NCI-H82 treated with DMSO at 0.1 percent for 48 hours (cell line): ENCODE measurements at regions not wholly inside any gene's neighbourhood (a gene's known extent, or its start where the extent isn't known, plus 50 kb on each side); places are given as distances from the start of the nearest gene placed in this dataset.
A peak's percentile ranks its signal among the peaks of the same experiment; 100 is the strongest.

Source experiments
- DNase-seq: peaks from one replicate; lab custom pipeline; 2025; ENCODE audit not compliant: unreplicated experiment; lab: John Stamatoyannopoulos, UW

DNA sequence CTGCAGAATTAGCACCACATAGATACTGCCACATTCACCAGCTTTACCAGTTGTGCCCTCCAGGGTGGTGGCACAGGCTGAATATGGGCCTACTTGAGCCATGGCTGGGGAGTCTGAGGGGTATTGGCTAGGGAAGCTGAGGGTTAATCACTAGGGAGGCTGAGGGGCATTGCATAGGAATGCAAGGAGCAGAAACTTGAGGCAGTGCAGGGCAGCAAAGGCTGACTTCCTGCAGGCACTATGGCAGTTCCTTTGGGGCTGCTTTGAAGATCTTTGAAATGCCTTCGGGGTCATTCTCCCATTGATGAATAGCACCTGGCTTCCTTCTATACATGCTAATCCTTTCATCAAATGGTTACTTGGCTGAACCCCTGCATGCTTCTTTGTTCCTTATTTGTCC, 171.5 kb downstream of the RCN1 start:
- DNase-seq = no peak

DNA sequence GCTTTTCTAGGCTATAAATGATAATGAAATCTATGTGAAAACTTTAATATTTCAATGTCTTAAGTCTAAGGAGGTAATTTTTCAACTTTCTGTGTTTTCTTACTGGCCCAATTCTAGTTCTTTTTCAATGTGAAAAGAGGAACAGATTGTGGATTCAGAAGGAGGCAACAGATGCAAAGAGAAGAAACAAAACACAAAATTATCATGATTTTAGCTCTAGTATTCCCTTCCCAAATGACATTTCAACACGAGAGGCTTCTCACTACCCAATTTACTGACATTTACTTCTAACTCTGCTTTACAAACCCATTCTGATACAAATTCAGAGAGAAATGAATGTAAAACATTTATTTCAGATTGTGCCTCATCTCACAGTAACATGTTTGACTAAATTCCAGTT, 169.4 kb downstream of the WT1 start:
- no peak for DNase-seq

- DNase-seq = no peak
Observed at GRCh38 chr11:32266601-32267000, 168.7 kb downstream of the WT1 start.

DNA sequence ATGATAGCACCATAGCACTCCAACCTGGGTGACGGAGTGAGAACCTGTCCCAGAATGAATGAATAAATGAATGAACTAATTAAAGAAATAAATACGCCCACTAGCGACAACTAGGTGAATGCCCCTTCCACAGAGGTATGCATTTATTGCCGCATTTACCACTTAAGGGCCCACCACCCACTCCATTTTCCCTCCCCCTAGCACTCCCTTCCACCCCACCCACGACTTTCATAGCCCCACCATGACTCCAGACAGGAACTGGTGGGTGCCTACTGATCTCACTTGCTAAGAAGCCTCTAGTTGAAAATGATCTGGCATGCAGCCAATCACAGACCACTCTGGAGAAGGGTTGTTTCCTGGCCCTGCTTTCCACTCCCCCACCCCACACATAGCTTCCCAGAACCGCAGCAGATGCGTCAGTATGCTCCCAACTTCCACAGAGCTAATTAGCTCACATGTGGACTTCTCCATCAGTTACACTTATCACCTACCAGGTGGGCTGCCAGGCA, 167.6 kb downstream of the WT1 start:
- DNase-seq = no peak

DNA sequence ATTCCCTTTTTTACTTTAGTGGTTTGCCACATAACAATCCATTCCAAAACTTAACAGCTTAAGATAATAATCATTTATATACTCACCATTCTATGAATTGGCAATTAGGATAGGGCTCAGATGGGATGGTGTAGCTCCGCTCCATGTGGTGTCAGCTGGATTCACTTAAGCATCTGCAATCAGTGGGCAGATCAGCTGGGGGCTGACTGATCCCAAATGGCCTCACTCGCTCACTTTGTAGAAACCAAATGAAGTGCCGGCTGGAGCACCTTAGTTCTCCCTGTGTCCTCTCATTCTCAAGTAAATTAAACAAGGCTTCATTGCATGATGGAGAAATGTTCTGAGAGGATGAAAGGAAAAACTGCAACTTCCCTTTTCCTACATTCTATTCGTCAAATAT, 161.4 kb downstream of the WT1 start:
- no peak for DNase-seq

- no peak for DNase-seq
Observed at GRCh38 chr11:32279672-32280071, 155.7 kb downstream of the WT1 start.

DNA sequence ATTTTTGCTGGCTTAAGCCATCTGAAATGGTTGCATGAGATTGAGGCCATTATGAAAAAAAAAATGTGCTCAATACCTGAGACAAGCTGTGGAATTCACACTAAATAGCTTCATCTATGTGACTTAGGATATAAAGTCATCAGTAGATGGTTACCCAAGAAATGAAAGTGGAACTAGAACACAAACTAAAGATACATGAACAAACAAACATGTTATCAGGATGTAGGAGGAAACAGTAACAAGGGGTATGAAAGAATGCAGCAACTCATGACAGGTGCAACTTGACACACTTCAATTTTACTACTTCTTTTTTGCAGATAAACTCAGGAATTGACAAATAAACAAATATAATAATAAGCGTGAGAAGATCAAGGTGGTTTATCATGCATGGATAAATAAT, 155.0 kb downstream of the WT1 start:
- no peak for DNase-seq

- DNase-seq = no peak
Observed at GRCh38 chr11:32288276-32288675, 147.1 kb downstream of the WT1 start.

DNA sequence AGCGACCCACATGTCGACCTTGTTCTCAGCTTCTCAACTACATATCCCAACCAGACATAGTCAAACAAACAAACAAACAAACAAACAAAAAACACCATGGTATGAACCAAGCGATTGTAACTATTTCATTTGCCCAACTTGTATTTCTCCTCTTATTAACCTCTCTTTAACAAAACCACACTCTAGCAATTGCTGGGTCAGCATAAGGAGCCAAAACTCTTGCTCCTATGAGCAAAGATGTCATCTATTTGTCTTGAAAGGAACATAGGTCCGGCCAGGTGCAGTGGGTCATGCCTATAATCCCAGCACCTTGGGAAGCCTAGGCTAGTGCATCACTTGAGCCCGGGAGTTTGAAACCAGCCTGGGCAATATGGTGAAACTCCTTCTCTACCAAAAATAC, 145.6 kb downstream of the WT1 start:
- DNase-seq = no peak

DNA sequence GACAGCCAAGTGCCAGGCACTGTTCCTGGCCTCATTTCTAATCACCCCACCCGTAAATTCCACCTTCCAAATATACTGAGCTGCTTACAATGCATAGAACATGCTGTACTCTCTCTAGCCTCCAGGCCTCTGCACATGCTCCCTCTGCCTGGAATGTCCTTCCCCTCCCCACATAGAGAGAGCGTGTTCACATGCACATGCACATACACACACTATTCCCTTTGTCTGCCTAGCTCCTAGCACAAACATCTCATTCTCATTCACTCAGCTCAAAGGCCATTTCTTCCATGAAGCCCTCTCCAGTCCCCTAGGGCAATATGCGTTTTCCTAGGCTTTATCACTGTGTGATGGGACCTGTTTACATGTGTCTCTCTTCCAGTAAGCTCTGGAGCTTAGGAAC, 144.6 kb downstream of the WT1 start:
- DNase-seq = no peak

DNA sequence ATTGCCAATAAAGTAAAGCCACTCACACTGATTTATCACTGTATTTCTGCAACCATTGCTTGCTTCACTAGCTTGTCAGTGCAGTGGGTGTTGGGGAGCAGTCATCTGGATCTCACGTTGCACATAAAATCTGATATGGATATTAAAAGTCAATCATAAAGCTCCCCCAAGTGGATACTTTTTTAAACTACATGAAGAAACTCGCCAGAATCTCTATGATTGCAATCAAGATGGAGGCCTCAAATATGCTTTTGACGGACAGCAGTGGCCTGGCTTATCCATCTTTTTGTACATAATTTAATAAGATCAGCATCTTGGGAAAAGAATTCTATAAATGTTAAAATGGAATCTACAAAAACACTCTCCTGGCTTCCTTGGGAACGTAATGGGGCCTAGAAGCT, 137.7 kb downstream of the WT1 start:
- DNase-seq = peak; percentile 41

DNA sequence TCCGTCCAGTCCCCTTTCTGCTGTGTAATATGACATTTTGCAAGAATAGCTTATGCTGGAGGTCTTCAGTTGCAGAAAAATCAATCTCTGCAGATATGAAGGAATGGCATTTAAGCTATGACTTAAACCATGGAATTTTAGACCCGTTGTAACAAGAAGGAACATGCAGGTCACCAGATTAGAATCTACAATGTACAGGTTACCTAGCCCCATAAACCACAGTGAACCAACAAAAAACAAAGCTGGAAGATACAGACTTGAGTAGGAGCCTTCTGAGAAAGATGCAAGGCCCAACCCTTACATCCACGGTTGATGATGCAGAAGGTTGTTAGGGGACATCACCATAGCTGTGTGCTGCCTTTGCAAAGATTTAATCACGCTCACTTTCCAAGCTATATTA, 132.5 kb downstream of the WT1 start:
- DNase-seq = no peak

- DNase-seq = no peak
Observed at GRCh38 chr11:32304521-32304920, 130.8 kb downstream of the WT1 start.

DNA sequence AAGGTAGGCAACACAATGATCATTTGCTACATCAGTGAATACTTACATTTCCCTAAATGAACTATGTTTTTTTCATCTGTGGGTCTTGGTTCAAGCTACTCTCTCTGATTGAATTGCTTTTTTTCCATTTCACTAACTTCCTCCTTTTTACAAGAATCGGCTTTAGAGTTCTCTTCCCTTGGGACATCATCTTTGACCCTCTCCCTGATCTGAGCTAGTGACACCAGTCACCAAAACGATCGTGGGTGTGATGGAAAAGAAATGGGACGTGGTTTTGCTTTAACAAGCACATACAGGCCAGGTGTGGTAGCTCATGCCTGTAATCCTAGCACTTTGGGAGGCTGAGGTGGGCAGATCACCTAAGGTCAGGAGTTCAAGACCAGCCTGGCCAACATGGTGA, 129.9 kb downstream of the WT1 start:
- no peak for DNase-seq

DNA sequence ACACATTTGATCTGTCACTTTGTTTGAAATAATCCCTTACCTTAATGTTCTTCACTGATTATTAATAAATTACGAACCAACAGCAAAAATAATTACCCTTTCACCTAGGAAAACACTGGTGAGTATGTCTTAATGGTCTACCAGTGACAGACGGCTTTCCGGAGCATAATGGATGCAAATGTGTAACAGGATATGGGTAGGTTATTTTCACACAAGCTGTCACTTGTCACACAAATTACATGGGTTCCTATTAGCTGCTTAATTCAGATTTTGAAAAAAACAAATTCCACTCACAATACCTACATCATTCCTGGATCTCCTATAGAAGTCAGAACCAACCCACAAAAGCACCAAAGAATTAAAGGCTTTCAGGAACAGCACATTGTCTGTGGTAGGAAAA, 127.9 kb downstream of the WT1 start:
- peak; percentile 9 for DNase-seq

GRCh38 chr11:32307913-32308312, 127.4 kb downstream of the WT1 start:
- DNase-seq = no peak

- no peak for DNase-seq
Observed at GRCh38 chr11:32309530-32310213, 125.7 kb downstream of the WT1 start.

GRCh38 chr11:32310214-32310601, 125.1 kb downstream of the WT1 start:
- DNase-seq = no peak

DNA sequence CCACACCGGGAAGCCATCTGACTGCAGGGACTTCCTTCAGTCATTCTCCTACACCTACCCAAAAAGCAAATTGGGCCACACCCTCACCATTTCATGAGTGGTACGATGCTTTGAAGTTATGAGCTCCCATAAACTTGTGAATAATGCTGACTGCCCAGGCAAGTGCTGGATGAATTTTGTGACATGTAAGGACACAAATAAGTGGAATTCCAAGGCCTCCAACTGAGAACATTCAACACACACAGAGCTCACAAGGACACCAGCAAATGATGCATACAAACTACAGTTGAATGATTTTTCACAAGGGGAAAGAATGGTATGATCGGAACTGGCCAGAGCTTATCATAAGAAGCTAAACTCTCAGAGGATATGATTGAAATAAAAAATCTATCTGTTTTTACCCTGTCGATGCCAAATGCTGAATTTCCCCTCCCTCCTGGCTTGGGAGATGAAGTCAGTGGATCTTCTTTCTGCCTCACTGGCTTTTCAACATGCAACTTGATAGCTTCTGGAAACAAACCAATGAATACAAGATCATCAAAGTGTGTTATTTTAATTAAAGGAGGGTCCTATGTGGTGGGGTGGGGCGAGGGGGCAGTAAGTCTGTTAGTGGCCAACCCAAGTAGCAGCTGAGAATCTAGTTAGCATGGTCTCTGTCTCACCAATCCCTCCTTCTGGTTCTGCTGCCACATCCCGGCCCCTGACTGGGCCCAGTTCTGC, 123.8 kb downstream of the WT1 start:
- DNase-seq = no peak

- no peak for DNase-seq
Observed at GRCh38 chr11:32312206-32312817, 123.0 kb downstream of the WT1 start.

DNA sequence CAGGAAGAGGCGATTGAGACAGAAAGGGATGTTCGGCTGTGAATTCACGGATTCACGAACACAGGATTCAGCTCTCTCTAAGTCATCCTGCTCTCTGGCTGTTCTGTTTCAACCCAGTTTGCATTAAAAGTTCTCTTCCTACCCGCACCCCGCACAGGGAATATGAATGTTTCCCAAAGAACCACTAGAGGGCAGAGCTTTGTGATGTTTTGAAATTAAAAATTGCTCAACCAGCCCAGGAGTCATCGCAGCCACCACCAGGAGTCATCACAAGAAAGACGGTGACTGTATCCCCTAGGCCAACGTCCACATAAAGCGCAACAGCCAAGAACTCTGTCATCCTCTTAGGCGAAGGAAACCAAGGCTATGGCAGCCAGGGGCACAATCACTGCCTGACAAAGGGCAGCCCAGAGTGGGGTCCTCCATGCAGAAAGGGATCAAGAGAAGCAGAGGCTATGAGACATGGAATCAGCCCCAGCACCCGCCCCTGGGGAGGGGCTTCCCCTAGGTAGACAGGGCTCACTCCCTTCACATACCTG, 122.4 kb downstream of the WT1 start:
- DNase-seq = peak; percentile 15

DNA sequence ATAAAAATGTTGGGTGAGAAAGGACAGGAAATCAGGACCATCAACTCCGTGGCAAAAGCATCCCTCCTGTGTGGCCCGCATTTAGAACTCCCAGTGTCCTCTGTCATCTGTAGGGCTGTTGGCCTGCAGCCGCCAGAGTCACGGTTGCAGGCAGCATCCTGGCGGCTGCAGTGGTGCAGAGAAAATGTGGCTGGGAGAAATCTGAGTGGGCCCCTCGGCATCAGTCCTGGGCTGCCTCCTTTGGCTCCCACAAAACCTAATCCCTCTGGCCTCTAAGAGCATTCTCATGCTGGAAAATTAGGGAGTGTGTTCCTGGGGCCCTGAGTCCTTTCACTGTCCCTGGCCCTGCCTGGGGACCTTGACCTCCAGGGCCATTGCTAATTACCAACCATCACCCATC, 121.9 kb downstream of the WT1 start:
- DNase-seq = no peak
